8988T (cell line): ENCODE measurements at regions not wholly inside any gene's neighbourhood (a gene's known extent, or its start where the extent isn't known, plus 50 kb on each side); places are given as distances from the start of the nearest gene placed in this dataset.

Source experiments
- DNase-seq: peaks from one replicate; pipeline ENCODE4 v3.0.0; 2011

DNA sequence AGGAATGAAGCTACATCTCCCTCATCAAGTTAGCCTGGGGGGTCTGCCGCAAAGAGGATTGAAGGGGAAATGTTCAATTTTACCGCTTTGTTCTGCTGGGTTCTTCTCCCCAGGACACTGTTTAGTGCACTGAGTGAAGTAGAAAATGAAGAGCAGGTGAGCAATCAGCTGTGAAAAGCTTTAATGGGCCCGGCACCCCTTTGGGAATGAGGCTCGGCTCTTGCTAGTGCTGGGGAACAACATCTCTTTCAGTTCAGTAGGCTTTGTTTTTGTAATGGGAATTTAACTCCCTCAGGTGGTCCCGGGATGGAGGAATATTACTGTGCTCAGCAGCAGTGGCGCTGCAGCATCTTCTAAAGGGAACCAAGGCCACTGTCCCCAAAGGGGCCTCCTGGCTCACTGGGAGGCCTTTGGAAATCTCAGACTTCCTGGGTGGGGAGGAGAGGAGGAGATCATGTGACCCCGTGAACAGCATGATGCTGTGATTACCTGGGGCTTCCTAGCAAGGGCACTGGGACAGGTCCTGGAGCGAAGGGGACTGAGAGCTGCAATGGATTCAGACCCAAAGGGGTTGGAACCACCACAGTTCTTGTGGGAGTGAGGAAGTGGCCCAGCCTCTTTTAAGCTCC is 85.2 kb upstream of the MAX start:
- no peak for DNase-seq

DNA sequence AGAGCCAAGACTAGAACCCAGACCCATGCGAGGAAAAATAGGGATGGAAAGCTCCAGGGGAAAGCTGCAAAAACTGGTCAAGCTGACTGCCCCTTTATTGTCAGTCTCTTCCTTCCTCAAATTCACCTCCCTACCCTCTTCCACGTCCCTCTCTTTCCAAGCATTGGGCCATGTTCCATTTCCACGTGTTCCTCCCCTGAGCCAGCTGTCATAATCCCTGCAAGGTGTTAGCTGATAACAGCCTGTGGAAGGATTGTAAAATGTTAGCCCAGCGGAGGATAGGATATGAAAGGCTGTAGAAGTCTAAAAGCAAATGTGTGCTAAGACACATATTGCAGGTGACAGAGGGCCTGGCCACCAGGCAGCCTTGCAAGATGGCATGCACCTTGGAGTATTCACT is 88.0 kb upstream of the MAX start:
- DNase-seq = no peak

DNA sequence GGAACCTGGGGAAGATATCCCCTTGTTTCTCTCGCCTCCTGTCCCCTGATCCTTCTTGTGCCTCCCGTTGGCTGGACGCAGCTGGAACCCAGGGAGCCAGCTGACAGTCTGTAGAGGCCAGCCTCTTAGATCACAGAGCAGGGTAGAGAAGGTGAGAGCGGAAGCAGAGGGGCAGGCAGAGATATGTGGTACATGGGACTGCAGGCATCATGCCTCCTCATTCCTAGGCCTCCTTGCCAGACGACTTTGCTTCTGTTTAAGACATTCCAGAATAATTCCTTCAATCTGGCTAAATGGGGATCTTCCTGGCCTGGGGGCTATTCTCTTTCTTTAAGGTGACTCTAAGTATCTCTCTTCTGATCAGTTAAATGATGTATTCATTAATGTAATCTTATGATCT is 89.4 kb upstream of the MAX start:
- DNase-seq = no peak

DNA sequence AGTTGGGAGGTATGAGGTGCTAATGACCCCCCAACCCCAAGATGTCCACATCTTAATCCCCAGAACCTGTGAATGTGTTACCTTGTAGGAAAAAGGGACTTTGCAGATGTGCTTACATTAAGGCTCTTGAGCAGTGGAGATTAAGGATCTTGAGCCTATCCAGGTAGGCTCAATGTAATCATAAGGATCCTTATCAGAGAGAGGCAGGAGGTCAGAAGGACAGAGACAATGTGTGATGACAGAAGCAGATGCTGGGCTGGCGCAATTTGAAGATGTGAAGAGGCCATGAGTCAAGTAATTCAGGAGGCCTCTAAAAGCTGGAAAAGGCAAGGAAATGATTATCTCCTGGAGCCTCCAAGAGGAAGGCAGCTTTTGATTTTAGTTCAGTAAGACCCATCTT is 90.4 kb upstream of the MAX start:
- DNase-seq = no peak

DNA sequence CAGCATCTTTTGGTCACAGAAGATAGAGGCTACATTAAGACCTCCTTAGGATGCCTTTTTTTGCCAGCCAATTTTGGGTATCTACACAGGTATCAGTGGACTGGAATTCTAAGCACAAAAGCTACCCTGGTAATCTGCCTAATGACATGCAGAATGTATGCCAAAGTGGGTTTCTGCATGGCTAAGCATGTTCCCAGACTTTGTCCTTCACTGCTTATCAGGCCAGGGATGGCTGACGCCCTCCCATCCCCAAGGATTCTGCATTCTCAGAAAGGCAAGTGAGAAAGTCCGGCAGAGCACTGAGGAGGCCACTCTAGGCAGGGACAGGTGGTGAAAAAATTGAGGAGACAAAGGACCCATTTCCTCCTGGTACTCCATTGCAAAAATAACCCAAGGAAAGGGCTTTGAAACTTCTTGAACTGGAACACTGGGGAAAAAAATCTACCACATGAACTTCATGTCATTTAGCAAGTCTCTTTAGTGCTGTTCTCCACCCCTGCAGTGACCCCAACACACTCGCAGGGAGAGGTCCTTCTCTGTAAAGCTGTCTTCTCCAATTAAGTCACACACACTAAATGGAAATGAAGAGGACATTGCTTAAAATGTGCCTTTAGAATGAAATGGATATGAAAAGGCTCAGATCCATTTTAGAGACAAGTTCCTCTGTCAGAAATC is 91.7 kb upstream of the MAX start:
- DNase-seq = no peak

DNA sequence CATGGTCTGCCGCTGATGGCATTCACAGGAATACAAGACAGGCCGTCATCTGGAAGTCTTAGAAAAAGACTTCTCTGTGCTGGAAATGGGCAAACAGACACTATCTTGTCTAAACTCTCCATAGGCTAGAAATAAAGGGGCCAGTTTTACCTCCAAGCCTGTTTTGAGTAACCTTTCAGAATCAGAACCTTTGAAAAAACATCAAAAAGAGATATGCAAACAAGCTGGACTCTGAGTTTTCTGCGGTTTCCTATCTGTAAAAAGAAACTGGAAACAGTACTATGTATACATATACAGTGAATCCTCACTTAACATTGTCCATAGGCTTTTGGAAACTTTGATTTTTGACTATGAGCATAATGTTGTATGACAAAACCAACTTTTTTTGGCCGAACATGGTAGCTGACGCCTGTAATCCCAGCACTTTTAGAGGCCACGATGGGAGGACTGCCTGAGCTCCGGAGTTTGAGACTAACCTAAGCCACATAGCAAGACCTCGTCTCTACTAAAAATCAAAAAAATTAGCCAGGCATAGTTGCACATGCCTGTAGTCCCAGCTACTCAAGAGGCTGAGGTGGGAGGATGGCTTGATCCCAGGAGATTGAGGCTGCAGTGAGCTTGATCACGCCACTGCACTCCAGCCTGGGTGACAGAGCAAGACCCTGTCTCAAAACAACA is 92.9 kb upstream of the MAX start:
- DNase-seq = no peak

DNA sequence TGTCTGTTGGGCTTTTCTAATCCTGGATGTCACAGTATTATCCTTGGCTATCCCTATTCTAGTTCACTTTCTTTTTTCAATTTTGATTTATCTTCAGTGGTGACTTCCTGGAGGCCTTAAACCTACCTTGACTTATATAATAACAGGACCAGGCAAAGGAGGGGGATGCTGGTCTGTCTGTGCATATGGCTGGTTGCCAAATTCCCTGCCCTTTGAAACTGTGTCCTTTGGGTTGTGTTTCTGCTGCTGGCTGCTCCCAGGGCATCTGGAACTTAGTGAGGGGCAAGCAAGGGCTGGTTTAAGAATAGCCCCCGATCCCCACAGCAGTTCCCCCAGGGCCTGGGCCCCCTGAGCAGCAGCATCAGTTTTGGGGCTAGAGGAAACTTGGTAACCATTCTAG is 96.0 kb upstream of the MAX start:
- no peak for DNase-seq

DNA sequence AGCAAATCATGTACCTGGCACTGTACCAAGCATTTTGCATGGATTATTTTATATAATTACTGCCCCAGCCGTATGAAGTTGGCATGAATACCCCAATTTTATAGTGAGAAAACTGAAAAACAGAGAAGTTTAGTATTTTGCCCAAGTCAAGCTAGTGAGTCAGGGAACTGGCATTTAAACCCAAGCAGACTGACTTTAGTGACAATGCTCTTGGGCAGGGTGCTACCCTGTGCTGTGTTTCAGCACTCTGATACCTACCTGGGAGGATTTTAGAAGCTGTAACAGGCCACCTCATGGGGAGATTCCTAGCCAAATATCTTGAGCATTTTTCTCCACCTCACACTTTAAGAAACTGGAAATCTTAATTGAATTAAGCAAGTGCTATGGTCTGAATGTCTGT is 98.1 kb upstream of the MAX start:
- no peak for DNase-seq

DNA sequence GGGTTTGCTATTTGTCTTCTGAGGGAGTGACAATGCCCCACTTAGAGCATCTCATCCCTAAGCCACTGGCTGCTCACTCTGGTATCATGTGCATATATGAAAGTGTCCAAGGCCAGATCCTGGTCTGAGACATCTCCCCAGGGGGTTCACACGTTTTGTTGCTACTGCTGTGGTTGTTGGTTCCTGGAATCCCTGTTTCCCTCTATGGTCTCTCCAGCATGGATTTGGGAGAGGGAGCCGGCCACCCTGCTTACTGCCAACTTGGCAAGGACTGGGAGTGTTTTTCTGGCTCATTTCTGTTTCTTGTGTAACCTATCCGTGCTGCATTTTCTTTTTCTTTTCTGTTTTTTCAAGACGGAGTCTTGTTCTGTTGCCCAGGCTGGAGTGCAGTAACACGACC is 101.3 kb upstream of the MAX start:
- no peak for DNase-seq

DNA sequence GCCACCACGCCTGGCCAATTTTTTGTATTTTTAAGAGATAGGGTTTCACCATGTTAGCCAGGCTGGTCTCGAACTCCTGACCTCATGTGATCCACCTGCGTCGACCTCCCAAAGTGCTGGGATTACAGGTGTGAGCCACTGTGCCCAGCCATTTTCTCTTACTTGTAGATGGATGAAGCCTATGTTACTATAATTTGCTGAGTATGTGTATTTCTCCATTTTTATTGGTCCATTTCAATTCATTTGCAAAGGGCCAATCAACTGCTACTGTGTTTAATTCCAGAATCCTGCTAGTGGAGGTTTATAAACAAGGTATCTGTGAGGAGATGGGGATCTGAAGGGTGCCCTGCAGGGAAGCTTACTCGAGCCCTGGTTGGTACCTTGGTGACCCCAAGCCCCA is 101.7 kb upstream of the MAX start:
- no peak for DNase-seq

DNA sequence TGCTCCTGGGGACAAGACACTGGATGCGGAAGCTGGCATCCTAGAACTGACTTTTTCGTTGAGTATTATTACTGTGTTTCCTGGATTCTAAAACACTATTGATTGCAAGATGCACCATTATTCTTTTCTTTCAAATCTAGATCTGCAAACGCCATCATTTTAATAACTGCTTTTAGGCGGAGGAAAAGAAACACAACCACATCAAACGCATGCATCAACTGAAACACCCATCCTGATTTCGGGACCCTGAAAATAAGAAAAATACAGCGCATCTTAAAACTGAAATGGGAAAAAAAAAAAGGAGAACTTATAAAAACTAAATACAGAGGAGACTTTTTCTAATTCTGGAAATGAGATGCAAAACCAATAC is 103.7 kb upstream of the MAX start:
- DNase-seq = no peak

DNA sequence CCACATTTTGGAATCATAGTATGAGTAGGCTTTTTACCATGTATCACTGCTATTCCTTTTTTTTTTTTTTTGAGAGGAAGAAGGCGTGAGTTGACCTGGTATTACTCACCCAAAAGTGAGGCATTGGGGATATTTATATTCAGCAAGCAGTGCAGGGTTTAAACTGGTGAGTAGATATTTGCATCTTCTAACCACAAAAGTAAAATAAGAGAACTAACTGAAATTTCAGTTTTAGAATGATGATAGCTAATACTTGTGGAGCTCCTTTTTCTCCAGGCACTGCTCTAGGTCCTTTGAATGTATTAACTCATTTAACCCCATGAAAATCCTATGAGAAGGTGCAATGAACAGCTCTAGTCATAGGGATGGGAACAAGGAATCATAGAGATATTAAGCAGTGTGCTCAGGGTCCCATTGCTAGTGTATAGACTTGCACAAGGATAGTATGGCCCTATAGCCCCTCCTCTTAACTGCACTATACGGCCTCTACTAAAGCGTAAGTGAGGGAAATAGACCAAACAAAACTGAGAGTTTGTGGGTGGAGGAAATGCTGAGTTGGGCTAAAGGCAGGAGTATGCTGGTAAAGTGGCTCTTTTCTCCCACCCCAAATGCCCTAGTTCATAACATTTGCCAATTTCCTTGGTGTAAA is 104.3 kb upstream of the MAX start:
- no peak for DNase-seq

DNA sequence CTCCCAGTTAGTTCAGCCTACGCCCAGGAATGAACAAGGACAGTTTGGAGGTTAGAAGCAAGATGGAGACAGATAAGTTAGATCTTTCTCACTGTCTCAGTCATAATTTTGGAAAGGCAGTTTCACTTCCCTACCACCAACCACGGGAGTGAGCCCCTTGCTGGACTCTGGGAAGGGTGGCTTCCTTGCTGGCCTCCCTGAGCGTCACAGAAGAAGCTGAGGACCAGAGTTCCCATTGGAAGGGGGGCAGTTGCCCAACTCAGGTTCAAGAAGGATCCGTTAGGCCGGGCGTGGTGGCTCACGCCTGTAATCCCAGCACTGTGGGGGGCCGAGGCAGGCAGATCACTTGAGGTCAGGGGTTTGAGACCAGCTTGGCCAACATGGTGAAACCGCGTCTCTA is 106.2 kb upstream of the MAX start:
- no peak for DNase-seq

DNA sequence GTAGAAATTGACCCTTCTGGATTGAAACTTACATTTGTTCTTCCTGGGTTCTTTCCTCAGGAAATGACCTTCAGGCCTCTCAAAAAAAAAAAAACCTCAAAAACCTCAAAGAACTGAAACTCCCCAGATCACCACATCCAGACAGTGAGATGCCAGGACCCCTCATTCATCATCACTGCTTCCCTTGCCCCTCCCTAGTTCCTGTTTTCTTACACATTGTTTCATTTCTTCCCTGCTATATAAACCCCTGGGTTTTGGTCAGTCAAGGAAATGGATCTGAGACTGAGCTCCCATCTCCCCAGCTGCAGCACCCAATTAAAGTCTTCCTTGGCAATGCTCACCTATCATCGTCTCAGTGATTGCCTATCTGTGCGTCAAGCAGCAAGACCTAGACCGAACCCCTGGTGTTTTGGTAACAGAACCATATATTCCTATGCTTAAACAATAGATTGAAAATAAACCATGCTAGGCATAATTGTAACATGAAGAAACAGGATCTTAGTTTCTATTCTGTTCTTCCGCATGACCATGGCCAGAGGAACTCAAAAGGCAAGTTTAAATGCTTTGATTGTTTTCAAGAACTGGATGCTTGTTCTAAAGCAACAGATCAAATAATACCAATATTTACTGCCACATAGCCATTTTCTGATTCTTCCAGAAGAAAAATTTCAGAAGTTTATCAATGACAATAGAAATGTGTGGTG is 108.0 kb upstream of the MAX start:
- DNase-seq = no peak

DNA sequence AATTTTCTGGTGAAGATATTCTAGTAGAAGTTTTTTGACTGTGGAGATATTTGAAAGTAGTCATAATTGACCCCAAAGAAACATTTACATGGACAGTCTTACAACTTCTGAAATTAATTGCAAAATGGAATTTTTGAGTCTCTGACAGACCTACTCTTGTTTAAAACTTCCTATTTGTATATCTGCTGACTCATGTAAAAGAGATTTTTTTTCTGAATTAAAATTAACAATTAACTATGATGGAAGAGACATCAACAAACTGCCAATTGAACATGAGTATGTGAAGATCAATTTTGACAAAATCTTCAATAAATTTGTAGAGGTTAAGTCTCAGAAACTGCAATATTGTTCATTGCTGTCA is 108.5 kb upstream of the MAX start:
- no peak for DNase-seq

DNA sequence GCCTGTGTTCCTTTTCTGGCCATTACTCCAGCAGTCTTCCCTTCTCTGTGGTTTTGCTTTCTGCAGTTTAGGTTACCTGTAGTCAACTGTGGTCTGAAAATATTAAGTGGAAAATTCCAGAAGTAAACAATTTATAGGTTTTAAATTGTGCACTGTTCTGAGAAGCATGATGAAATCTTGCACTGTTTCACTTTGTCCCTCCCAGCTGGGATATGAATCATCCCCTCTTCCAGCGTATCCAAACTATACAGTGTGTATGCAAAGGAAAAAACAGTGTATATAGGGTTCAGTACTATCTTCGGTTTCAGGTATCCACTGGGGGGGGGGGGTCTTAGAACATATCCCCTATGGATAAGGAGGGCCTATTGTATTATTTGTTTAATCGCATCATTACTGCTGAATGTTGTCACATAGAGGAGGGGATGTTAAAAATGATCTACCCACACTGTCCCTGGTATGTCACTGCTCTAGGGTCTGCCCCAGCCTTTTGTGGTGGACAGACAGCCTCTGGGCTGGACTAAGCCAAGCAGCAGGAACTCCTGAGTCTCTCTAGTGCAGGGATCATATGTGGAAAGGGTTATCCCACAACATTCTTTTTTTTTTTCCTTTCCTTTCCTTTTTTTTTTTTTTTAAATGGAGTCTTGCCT is 109.1 kb upstream of the MAX start:
- DNase-seq = no peak

DNA sequence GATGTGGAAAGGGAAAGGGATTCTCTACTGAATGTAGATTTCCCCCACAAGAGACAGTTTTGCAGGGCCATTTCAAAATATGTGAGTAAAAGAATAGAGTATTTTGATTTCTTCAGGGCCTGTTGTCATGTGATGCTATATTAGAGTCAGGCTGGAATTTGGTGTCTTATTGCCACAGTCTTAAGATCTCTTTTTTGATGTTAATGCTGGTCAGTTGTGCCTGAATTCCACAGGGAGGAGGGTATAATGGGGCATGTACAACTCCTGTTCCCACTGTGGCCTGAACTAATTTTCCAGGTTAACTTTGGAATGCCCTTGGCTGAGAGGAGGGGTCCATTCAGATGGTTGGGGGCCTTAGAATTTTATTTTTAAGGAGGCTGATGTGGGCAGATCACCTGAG is 111.0 kb upstream of the MAX start:
- DNase-seq = no peak

DNA sequence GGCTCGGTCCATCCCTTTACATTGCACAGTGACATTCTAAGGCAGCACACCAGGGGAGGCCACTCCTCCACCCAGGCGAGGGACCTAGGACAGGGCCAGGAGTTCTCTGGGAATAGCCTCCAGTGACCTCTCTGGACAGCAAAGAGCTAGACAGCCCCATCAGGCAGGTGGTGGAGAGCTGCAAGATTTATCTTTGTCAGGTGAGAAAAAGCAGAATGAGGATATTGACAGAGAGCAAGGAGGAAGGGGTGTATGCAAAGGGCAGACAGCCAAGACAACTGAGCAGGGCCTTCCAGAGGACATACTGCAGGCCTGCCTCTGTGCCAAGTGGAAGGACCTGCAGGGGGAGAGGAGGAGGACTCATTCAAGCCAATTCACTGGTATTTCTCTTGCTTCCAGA is 112.4 kb upstream of the MAX start:
- no peak for DNase-seq

DNA sequence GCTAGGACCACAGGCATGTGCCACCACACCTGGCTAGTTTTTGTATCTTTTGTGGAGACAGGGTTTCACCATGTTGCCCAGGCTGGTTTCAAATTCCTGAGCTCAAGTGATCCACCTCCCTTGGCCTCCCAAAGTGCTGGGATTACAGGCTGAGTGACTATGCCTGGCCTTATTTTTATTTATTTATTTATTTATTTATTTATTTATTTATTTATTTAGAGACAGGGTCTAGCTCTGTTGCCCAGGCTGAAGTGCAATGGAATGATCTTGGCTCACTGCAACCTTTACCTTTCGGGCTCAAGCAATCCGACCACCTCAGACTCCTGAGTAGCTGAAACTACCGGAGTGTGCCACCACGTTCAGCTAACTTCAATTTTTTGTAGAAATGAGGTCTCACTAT is 117.0 kb upstream of the MAX start:
- DNase-seq = no peak

DNA sequence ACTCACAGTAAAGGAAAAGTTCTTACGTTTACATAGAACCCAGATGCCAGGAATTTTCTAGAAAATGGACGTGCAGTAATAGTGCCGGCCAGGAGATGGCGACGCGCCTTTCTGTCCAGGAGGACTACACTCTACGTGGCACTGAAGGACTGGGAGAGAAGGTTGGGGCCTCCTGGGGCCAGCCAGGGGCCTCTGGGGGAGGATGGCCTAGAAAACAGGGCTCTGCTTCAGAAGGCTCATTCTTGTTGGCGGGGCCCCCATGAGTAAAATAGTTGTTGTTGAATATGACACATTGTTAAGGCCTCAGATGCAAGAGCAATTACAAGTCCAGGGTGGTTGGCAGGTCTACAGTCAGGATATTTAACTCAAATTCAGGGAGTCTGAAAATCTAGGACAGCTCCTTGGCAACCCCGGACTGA is 120.1 kb upstream of the MAX start:
- DNase-seq = peak; percentile 54

DNA sequence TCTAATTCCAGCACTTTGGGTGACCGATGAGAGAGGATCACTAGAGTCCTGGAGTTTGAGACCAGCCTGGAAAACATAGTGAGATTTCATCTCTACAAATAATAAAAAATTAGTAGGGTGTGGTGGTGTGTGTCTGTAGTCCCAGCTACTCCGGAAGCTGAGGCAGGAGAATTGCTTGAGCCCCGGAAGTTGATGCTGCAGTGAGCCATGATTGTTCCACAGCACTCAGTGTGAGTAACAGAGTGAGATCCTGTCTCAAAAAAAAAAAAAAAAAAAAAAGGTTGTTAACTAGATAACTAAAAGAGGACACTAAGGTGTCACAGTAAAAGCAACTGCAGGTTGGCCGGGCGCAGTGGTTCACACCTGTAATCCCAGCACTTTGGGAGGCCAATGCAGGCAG is 121.3 kb upstream of the MAX start:
- no peak for DNase-seq

DNA sequence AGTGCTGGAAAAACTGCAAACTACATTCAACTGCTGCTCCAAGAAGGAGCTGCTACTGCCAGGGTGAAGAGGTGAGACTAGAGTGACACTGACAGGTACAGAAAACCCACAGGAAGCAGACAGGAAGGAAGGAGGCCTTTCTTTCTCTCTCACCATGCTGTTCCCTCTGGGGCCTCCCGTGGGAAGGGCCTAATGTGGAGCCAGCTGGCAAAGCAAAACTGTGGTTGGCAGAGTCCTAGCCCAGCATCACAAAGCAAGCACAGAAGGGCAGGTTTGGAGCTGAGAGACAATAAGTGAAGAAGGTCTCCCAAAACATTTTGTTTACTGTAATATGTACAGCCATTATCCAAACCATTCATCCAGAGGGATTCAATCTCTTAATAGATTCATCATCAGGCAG is 122.5 kb upstream of the MAX start:
- DNase-seq = no peak
